Transverse colon (tissue), 3 donors: ENCODE measurements at regions not wholly inside any gene's neighbourhood (a gene's known extent, or its start where the extent isn't known, plus 50 kb on each side); places are given as distances from the start of the nearest gene placed in this dataset.

Source experiments
- CTCF ChIP-seq, 5 experiments: fragments of 200-600 bp in 3 of 5; fragments of 450-650 bp in 2 of 5; sonication (generic) in 3 of 5; IDR thresholded peaks; 1 replicate in 2 of 5; 2 replicates in 3 of 5; pipeline ENCODE4 v1.5.1; 2016 to 2017; ENCODE audit warnings: antibody characterized with exemption in 5 of 5, inconsistent platforms in 3 of 5, mild to moderate bottlenecking in 2 of 5, moderate library complexity in 1 of 5
- EP300 ChIP-seq: sonication (generic); formaldehyde crosslinking; IDR thresholded peaks from one replicate; pipeline ENCODE4 v1.6.1; 2017; ENCODE audit warnings: antibody characterized with exemption, low read depth
- POLR2A ChIP-seq: fragments of 450-650 bp; IDR thresholded peaks from one replicate; pipeline ENCODE4 v1.6.1; 2016; ENCODE audit warnings: antibody characterized with exemption, mild to moderate bottlenecking, moderate library complexity

- TF ChIP-seq EP300 (no peak), POLR2A (no peak), CTCF (IDR thresholded peaks at IDR 0.05) (no peak)
Measured at GRCh38 chr3:137343283-137343682, 385.5 kb downstream of the IL20RB start.
